ENCODE measurements at regions not wholly inside any gene's neighbourhood (a gene's known extent, or its start where the extent isn't known, plus 50 kb on each side); places are given as distances from the start of the nearest gene placed in this dataset.

DNA sequence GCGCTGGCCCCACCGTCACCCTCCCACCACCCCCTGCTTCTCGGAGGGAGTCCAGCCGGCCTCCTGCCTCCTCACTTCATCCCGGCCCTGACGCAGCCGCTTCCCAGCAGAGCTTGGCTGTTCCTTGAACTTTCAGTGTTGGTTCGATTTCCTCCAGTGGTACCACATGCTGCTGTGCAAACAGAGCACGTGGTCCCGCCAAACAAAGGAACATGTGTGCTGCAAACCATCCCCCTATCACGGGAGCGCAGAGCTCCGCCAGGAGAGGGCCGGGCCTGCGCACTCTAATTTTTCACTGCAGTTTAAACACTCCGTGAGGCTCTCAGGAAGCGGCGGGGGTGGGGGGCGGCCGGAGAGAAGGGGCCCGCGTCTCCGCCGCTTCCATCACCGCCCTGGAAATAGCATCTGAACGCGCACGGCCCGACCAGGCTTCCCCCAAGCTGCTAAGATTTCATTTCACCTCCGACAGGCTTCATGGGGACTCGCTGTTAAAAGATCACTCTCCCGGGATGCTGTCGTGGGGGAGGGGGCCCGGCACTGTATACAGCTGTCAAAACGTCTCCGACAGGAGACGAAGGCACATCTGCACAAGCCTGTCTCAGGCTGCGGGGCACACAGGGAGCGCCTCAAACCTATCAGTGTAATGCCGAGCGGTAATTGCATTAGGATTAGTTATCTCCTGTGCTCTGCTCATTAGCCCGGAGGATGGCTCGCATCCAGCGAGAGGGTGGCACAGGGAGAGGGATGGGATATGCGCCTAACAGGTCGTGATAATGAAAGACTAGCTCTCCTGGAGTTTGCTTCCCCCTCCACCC lies 269.9 kb upstream of the SORL1-AS1 start:
- DNase-seq, result peak; percentile 68

DNA sequence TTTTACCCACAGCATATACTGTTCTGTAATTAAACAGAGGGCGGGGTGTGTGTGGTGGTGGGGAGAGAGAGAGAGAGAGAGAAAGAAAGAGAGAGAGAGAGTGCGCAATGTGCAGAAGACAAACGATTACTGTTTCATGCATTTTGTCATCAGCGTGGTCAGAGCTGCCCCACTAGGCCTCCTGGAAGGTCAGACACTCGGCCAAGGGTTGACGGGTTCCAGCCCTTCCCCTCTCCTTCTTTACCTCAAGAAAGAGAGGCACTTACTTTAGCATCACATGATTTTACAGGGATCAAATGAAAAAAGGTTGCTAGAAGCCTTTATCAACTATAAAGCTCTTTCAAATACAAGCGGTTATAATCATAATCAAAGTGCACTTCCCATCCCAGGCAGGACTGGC lies 269.2 kb upstream of the SORL1-AS1 start:
- no peak for DNase-seq

DNA sequence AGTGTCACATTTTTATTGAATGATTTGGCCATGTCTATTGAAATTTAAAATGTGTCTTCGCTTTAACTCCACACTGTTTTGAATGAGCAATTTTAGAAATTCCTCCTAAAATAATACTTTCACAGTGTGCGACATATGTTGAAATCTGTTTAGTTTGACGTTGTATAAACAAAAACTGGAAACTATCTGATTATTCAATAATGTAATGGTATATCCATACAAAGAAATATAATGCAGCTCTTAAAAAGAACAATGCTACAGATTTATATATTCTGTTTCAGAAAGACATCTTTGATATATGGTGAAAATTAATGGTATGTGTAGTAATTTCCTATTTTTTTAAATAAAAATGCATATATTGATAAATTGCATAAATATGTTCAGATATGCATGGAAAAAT lies 268.7 kb upstream of the SORL1-AS1 start:
- no peak for DNase-seq

DNA sequence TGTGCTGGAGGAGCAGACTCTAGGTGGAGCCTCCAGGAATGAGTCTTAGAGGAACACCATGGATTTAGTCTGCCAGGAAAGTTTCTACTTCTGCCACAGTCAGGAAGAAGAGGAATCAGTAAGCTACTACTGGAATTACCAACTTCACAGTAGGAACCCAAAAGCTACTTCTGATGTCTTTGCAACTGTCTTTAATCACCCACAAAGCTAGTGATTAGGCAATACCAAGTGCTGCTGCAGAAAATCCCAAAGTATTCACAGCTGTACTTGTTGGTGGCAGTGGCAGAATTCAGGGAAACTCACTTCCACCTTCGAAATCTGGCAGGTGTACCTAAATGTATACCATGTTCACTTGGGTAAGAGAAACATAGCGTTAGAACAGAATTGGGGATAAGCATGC lies 264.5 kb upstream of the SORL1-AS1 start:
- DNase-seq, result no peak

DNA sequence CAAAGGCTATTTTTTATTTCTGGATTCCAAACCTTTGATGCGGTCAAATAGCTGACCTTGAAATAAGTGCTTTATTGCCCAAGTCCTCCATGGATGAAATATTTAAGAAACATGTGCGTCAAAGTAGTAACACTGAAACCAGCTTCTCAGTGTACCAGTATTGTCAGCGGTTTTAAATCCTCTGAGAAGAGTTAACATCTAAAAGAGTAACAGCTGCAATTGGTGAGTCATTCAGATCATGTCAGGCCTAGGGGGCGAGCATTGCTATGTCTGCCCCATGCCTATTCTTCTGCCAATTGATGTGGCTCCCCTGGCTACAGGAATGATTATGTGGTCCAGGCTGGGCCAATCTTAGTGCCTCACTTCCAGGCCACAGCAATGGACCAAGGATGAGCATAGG lies 263.3 kb upstream of the SORL1-AS1 start:
- DNase-seq, result no peak

- DNase-seq, result no peak
These were observed 262.6 kb upstream of the SORL1-AS1 start for GRCh38 chr11:121715405-121715804.

DNA sequence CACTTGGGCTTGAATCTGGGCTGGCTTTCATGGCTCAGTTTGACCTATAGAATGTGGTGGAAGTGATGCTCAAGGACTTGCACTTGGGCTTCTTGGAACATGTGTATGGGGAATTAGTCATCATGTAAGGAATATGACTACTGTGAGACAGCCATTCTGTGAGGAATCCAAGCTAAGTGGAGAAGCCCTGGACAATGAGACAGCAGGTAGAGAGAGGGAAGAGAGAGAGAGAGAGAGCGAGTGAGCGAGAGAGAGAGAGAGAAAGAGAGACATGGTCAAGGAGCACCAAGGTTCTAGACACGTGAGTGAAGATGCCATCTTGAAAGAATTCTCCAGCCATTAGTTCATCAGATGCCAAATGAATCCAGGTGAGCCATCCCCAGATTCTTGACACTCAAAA lies 261.6 kb upstream of the SORL1-AS1 start:
- DNase-seq, result no peak

DNA sequence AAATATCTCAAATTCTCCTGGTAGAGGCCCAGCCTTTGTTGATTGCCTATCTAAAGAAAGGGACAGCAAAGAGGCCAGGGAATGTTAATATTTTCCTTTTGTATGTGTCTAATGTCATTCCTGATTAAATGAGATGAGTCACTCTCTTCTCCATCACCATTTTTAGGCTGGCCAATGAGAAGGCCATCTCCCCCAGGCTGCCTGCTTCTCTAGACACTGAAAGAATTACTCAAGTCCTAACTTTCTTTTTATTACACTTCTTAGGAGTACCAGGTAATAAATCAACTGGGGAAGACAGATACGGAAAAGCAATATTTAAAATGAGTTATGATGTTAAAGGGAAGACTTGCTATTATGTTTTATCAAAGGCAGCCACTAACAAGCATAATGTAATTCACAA lies 259.2 kb upstream of the SORL1-AS1 start:
- DNase-seq, result no peak

DNA sequence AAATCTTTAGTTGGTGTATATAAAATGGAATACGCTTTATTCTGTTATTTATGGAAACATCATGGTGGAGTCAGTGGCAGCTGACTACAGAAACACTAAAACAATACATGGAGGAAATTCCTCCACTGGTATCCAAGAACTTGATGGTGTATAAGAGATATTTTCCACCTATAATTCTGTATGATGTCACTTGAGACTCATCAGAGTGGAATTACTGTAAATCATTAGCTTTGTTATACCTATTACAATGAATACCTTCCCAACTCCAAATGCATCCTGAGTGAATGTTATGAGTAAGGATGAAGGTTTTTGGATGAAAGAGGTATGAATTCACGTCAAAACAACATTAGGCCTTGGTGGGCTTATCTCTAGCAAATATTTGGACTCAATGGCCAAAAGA lies 258.5 kb upstream of the SORL1-AS1 start:
- DNase-seq, result no peak

- no peak for DNase-seq
These were observed 254.2 kb upstream of the SORL1-AS1 start for GRCh38 chr11:121706884-121707420.

DNA sequence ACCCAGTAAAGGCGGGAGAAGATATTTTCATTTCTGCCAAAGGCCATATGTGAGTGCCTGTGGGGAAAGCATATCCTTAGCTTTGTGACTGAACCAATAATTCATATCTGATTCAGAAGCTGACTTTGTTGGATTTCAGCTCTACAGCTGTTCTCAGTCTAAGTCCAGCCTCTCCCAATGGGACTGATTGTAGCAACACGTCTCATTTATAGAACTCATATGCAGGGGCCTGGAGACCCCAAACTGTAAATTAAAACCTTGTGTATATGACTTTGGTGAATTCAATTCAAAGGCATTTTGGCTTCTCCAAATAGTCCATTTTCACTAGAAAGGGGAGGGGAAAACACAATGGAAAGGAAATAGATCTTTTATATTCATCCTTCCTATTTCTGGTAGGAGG lies 250.4 kb upstream of the SORL1-AS1 start:
- no peak for DNase-seq

- DNase-seq, result no peak
These were observed 248.2 kb upstream of the SORL1-AS1 start for GRCh38 chr11:121700968-121701367.

GRCh38 chr11:121699801-121700200 lies 247.0 kb upstream of the SORL1-AS1 start:
- no peak for DNase-seq

- DNase-seq, result no peak
These were observed 244.3 kb upstream of the SORL1-AS1 start for GRCh38 chr11:121696931-121697670.

DNA sequence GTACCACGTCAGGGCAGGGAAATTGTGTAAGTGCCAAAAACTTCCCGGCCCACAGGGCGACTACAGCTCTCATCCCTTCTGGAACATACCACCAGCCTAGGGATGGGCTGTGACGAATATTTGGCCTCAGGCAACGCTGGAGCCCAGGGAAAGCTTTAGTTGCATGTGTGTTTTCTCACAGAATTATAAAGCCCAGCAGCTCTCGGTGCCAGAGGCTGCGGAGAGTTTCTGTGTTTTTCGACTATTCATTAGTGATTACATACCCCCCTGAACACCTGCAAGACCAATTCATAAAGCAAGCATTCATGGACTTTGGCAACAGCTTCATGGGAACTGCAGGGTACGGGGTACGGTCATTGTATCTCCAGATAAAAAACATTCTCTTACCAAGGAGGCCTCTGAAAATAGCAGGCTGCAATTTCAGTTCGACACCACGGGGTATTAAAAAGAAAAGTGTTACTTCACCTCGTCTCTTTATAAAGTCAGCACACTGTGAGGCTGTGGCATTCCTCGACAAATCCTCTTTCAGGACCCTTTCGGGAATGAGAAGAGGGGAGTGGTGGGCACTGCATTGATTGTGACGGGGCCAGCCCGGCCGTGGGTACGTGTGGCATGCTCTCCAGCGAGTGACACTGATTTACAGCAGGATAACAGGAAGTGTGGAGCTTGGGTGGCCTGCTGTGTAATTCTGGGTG lies 243.6 kb upstream of the SORL1-AS1 start:
- no peak for DNase-seq

DNA sequence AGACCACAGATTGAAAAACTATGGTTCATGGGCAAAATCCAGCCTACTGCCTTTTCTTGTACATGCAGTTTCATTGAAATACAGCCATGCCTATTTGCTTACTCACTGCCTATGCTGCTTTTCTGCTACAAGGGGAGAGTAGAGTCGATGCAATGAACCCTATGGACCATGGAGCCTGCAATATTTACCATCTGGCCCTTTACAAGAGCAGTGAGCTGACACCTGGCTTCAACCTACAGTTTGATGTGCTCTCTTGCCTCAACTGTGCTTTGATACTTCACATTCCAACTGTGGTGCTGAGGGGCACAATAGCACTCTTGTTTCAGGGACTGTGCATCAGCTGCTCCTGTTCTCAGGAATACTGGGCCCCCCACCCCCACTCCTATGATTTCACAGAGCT lies 239.5 kb upstream of the SORL1-AS1 start:
- no peak for DNase-seq

GRCh38 chr11:121688860-121689614 lies 236.3 kb upstream of the SORL1-AS1 start:
- no peak for DNase-seq

DNA sequence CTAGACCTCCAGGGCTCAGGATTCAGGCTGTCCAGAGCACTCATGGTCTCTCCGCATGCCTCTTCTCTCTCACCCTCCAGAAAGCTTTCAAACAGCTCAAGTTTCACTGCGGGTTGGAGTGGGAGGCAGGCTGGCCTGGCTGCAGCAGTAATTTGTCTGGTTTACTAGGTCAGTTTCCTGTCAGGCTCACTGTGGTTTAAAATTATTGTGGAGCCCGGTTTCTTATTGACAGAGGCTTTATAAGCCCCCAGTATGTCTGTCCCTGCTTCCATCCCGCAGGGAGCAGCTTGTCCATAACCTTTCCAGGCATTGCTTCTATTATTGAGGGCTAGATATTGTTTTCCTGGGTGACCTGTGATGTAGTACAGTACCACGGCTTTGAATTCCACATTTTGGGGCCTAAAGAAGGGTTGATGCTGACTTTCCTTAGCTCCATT lies 235.3 kb upstream of the SORL1-AS1 start:
- no peak for DNase-seq

DNA sequence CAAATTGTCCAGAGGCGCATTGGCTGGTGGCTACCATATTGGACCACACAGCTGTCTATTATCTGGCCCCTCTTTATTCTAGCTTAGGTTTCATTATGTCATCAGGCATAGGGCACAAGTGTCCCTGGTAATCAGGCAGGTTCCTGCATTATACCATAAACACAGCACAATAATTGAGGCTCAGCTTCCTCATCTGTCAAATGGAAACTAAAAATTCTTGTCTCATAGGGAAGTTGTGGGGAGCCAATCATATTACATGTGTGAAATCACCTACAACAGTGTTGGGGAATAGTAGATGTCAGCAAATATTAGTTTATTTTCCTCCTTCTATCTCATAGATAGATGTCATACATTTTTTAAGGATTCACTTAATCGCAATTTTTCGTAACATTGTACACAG lies 231.0 kb upstream of the SORL1-AS1 start:
- no peak for DNase-seq

Measured in NCI-H446 treated with DMSO at 0.1 percent for 48 hours (cell line).